ENCODE measurements at regions not wholly inside any gene's neighbourhood (a gene's known extent, or its start where the extent isn't known, plus 50 kb on each side); places are given as distances from the start of the nearest gene placed in this dataset.

DNA sequence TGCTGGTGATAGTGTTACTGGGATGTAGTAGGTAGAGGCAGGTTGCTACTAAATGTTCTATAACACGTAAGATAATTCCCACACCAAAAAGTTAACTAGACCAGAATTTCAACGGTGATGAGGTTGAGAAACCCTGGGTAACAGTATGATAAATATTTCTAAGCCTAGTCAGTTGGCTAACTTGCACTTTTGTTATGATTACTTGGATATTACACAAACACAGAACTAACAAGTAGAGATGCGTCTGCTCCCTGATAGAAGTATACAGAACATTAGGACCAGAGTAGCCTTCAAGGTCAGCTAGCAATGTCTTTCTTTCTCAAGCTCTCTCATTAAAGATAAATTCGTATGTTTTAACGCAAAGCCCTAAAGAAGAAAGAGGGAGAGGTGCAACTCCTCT lies 86.2 kb upstream of the FZD8 start:
- H3K4me2 ChIP-seq (ENCODE audit: insufficient read depth, low read length): no peak overlapping the region
- no peak overlapping the region for H3K9ac ChIP-seq (replicated peaks; ENCODE audit: extremely low read depth, insufficient read depth, low read length)
- no peaks in the 10 kb centered on the region for H4K20me1 ChIP-seq (replicated peaks; ENCODE audit: control insufficient read depth, extremely low read depth, insufficient read depth, low read length)
- no peaks in the 10 kb centered on the region for H3K4me1 ChIP-seq (ENCODE audit: control insufficient read depth, extremely low read depth, insufficient read depth, low read length)
- H3K27me3 ChIP-seq (ENCODE audit: control insufficient read depth in 2 of 2, insufficient read depth in 2 of 2, low read length in 2 of 2): peaks cover 0 to 1% of the 10 kb centered on the region in 2 experiments
- H3K9me3 ChIP-seq (replicated peaks; ENCODE audit: control insufficient read depth, insufficient read depth, low read length): no peaks in the 10 kb centered on the region
- no peak for DNase-seq (ENCODE audit: low read depth, low spot score)
- intact Hi-C loops (cut with micrococcal nuclease): no loop called here
- POLR2A ChIA-PET: no interaction called here
- TF ChIP-seq POLR2A (IDR thresholded peaks at IDR 0.05; ENCODE audit: low read depth, low read length) (no peak), POLR2AphosphoS5 (IDR thresholded peaks at IDR 0.05; ENCODE audit: insufficient read depth, low read depth, low read length) (no peak), EZH2 (IDR thresholded peaks at IDR 0.05; ENCODE audit: borderline replicate concordance, low read depth, low read length, severe bottlenecking) (no peak), JUN (IDR thresholded peaks at IDR 0.05; ENCODE audit: borderline replicate concordance, insufficient read depth, insufficient read length, low read depth) (no peak), FOS (IDR thresholded peaks at IDR 0.05; ENCODE audit: borderline replicate concordance, insufficient read depth, low read length) (no peak), MYC (IDR thresholded peaks at IDR 0.05; ENCODE audit: low read depth, low read length) (no peak), GATA2 (IDR thresholded peaks at IDR 0.05; ENCODE audit: insufficient read depth, insufficient read length, low read depth, low read length) (no peak)
- TF ChIP-seq, protein P1, sequence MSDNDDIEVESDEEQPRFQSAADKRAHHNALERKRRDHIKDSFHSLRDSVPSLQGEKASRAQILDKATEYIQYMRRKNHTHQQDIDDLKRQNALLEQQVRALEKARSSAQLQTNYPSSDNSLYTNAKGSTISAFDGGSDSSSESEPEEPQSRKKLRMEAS (IDR thresholded peaks at IDR 0.05; ENCODE audit: insufficient read depth, insufficient read length): no peak
- TF ChIP-seq, protein P2, sequence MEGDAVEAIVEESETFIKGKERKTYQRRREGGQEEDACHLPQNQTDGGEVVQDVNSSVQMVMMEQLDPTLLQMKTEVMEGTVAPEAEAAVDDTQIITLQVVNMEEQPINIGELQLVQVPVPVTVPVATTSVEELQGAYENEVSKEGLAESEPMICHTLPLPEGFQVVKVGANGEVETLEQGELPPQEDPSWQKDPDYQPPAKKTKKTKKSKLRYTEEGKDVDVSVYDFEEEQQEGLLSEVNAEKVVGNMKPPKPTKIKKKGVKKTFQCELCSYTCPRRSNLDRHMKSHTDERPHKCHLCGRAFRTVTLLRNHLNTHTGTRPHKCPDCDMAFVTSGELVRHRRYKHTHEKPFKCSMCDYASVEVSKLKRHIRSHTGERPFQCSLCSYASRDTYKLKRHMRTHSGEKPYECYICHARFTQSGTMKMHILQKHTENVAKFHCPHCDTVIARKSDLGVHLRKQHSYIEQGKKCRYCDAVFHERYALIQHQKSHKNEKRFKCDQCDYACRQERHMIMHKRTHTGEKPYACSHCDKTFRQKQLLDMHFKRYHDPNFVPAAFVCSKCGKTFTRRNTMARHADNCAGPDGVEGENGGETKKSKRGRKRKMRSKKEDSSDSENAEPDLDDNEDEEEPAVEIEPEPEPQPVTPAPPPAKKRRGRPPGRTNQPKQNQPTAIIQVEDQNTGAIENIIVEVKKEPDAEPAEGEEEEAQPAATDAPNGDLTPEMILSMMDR (IDR thresholded peaks at IDR 0.05; ENCODE audit: extremely low read depth in 1 of 2, insufficient read depth in 1 of 2, low read depth in 1 of 2, low read length in 2 of 2): no peak
- FAIRE-seq: no peak
- H3K27ac ChIP-seq (ENCODE audit: insufficient read depth, low read depth, low read length): no peak overlapping the region
- no TSS peak for BruUV-seq (replicated peaks)
- dilution Hi-C loops (cut with MboI; ENCODE audit: extremely low pct_ligation_motif_present, low sequenced_read_pairs): no loop called here
- no peaks in the 10 kb centered on the region for H3K9me1 ChIP-seq (replicated peaks; ENCODE audit: control insufficient read depth, extremely low read depth, insufficient read depth, low read length)
- no peak overlapping the region for H2AFZ ChIP-seq (ENCODE audit: low read depth, low read length)
- H3K4me3 ChIP-seq (replicated peaks in 1 of 3; ENCODE audit: insufficient read depth in 1 of 3, low read depth in 1 of 3, low read length in 3 of 3): no peak overlapping the region
- no peaks in the 10 kb centered on the region for H3K79me2 ChIP-seq (ENCODE audit: control insufficient read depth, insufficient read depth, low read length)
- CTCF ChIA-PET: no interaction called here
- H3K36me3 ChIP-seq (ENCODE audit: control insufficient read depth in 2 of 2, extremely low read depth in 1 of 2, insufficient read depth in 2 of 2, low read length in 2 of 2): no peaks in the 10 kb centered on the region

All from endothelial cell of umbilical vein (primary cell).